Astrocyte (in vitro differentiated cells and primary cell): ENCODE measurements at regions not wholly inside any gene's neighbourhood (a gene's known extent, or its start where the extent isn't known, plus 50 kb on each side); places are given as distances from the start of the nearest gene placed in this dataset.

Experiments
- CTCF ChIP-seq: IDR thresholded peaks from 2 replicates; pipeline ENCODE4 v1.5.1; 2011; ENCODE audit warnings: low read depth, mild to moderate bottlenecking, inconsistent platforms, low read length, moderate library complexity; ENCODE audit not compliant: insufficient read depth
- EZH2 ChIP-seq: IDR thresholded peaks from 2 replicates; pipeline ENCODE4 v1.6.1; 2012; ENCODE audit warnings: mild to moderate bottlenecking, low read length, inconsistent platforms; ENCODE audit not compliant: insufficient read depth

DNA sequence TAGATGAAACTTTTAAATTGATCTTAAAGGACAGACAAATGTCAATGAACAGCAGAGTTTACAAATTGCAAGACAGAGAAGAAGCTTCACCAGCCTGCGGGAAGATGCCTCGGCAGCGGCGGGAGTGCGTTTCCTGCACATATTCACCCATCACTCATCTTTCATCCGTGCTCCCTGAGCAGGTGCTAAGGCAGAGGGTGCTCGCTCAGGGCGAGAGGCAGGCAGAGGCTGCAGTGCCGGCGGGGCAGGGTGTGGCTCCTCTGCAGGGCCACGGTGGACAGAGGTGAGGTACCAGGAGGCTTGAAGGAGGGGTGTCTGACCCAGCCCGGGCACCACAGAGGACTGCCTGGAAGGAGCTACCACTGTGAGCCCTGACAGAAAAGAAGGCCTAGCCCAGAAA lies 155.2 kb upstream of the PPP2R2D start:
- TF ChIP-seq CTCF (no peak), EZH2 (no peak)
